HUES6 (cell line): ENCODE measurements at regions not wholly inside any gene's neighbourhood (a gene's known extent, or its start where the extent isn't known, plus 50 kb on each side); places are given as distances from the start of the nearest gene placed in this dataset.
"Not testable (repeated sequence)": the region's sequence is repeated elsewhere in the genome, so short reads cannot be mapped to it uniquely, and the experiment has no call there.

Source experiments
- H3K27ac ChIP-seq: 2 replicates; pipeline ENCODE4 v1.7.0; 2013; ENCODE audit warnings: low read depth, mild to moderate bottlenecking, low read length, inconsistent platforms
- H3K27me3 ChIP-seq: 2 replicates; pipeline ENCODE4 v1.6.1; 2013; ENCODE audit warnings: low read length; ENCODE audit not compliant: control insufficient read depth, insufficient read depth
- H3K36me3 ChIP-seq: 2 replicates; pipeline ENCODE4 v1.6.1; 2013; ENCODE audit warnings: low read length; ENCODE audit not compliant: control insufficient read depth, insufficient read depth
- H3K4me1 ChIP-seq: 2 replicates; pipeline ENCODE4 v1.6.1; 2013; ENCODE audit warnings: low read length; ENCODE audit not compliant: control insufficient read depth, insufficient read depth
- H3K4me3 ChIP-seq: 2 replicates; pipeline ENCODE4 v1.5.1; 2013; ENCODE audit warnings: low read depth, low read length
- H3K9ac ChIP-seq: one replicate; pipeline ENCODE4 v1.6.1; 2013; ENCODE audit warnings: mild to moderate bottlenecking, low read length
- H3K9me3 ChIP-seq: 2 replicates; pipeline ENCODE4 v1.6.1; 2013; ENCODE audit warnings: low read depth, low read length; ENCODE audit not compliant: control insufficient read depth, insufficient read depth

DNA sequence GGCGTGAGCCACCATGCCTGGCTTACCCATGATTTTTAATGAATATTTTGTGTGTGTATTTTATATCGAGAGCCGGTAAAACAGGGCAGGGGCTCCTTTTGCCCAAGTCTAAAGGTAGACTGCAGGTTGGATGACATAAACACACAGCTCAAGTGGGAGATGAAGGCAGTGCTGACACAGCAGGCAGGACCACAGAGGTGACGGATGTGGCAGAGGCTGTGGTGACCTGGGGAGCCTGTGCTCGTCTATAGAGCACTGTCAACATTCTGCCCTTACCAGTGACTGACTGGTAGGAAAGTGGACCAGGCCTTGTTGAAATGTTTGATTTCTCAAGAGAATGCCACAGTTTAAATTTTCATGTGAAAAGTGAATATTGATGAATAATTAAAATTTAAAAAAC, 137.5 kb downstream of the ZFP64 start:
- peaks cover 5% of the 10 kb centered on the region for H3K4me1 ChIP-seq
- peaks cover 4% of the 10 kb centered on the region for H3K36me3 ChIP-seq
- H3K9ac ChIP-seq, result no peak overlapping the region
- no peaks in the 10 kb centered on the region for H3K27me3 ChIP-seq
- no peak overlapping the region for H3K27ac ChIP-seq
- peaks cover 17% of the 10 kb centered on the region for H3K9me3 ChIP-seq
- H3K4me3 ChIP-seq, result no peak overlapping the region

DNA sequence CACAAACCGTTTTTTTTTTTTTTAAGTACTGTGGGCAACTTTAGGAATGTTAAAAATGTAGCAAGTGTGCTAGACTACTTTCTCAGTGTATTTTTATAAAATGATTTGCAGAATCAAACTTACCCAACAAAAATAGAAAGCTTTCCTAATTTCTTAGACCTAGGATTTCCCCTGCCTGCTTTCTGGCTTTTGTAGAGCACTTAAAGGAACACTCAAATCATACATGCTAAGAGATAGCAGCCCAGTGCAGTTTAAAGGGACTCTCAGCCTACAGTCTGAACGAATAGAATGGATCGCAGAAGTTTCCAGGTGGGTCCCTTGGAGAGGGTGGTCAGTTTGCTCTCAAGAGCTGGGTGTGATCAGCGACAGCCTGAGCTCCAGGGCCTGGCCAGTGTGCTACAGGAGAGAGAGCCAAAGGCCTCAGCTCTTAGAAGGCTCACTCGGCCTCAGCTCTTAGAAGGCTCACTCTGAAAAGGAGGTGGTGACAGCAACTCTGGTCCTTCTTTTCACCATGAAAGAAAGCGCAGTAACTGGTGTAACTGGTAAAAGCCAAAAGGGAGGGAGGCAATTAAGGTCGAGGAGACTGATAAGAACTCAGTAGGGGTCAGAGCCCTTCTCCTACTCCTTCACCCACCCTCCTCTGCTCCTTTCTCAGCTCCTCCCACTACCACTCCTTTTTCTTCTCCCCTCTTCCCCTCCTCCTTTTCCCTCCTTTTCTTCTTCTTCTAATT, 142.4 kb downstream of the ZFP64 start:
- H3K9me3 ChIP-seq, result no peaks in the 10 kb centered on the region
- peak overlapping the region; percentile 97 for H3K27ac ChIP-seq
- H3K9ac ChIP-seq, result peak overlapping the region; percentile 86
- H3K36me3 ChIP-seq, result no peaks in the 10 kb centered on the region
- H3K27me3 ChIP-seq, result no peaks in the 10 kb centered on the region
- H3K4me1 ChIP-seq, result peaks cover 36% of the 10 kb centered on the region
- H3K4me3 ChIP-seq, result peak overlapping the region; percentile 54

DNA sequence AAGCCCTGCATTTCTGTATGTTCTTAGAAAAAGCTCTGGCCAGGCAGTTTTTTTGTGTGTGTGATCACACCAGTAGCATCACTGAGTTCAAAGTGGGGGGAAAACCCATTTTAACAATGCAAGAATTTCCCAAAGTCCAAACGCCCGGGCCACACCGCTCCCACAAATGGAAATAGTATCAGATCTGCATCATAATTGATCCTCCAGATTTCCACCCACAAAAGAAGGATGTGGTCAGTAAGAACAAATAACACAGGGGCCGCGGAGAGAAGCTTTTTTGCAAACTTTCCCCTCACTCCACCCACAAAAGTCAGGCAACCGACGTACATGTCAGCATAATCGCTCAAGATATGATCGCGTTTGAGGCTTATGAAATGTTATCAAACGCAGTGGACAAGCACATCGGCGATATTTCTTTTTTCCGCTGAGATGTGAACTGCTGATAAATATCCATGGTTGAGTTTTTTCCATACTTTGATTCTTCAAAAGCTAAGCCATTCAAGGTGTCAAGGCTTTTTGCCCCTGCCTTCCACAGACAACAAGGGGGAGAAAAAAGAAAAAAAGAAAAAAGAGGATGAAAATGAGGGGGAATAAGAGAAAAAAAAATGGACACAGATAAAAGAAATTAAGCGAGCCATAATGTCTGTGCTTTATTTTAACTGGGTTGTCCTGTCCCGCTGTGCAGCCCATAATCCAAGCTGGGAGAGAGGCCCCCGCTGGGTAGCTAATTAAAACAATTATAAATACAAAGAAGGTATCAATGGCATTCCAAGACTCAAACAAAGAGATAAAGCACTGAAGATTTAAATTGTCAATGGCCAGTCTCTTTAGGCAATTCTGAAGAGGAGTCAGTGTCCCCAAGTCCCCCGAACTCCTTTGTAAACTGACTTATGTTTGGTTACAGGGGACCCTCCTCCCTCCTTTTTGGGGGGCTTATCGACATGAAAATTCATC, 143.5 kb downstream of the ZFP64 start:
- Histone ChIP-seq H3K4me1 (peaks cover 36% of the 10 kb centered on the region), H3K27ac (peak overlapping the region; percentile 97), H3K36me3 (no peaks in the 10 kb centered on the region), H3K4me3 (peak overlapping the region; percentile 54), H3K9ac (peak overlapping the region; percentile 91), H3K9me3 (no peaks in the 10 kb centered on the region), H3K27me3 (no peaks in the 10 kb centered on the region)

DNA sequence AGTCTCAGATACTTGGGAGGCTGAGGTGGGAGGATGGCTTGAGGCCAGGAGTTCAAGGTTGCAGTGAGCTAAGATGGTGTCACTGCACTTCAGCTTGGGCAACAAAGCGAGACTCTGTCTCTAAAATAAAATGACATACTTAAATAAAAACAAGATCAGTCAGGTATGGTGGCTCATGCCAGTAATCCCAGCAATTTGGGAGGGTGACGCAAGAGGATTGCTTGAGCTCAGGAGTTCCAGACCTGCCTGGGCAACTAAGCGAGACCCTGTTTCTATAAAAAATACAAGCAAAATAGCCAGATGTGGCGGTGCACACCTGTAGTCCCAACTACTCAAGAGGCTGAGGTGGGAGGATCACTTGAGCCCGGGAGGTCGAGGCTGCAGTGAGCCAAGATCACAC, 149.6 kb downstream of the ZFP64 start:
- Histone ChIP-seq H3K9ac (no peak overlapping the region), H3K9me3 (no peaks in the 10 kb centered on the region), H3K36me3 (no peaks in the 10 kb centered on the region)

DNA sequence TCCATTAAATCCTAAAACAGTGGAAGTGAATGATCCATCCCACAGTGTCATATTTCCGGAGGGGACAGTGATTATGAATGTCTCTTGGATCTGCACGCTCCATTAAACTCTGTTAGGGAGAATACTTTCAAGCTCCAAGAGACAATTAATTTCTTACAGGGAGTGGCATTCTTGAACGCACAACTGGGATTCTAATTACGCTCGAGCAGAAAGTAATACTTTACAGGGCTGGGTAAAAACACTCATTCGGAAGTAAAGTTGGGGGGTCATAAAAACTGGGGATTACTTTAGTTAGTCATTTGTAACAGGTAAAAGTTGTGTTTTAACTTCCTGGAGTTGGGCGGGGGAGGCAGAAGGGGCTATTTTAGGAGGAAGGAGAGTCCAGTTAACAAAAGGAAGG, 151.8 kb downstream of the ZFP64 start:
- Histone ChIP-seq H3K36me3 (no peaks in the 10 kb centered on the region), H3K4me3 (no peak overlapping the region), H3K4me1 (no peaks in the 10 kb centered on the region; the same call in 1 of the 2 replicates), H3K27me3 (no peaks in the 10 kb centered on the region), H3K9ac (no peak overlapping the region), H3K9me3 (no peaks in the 10 kb centered on the region), H3K27ac (no peak overlapping the region)

More for the DNA sequence above, 149.6 kb downstream of the ZFP64 start:
- Histone ChIP-seq H3K27ac (no peak overlapping the region), H3K27me3 (no peaks in the 10 kb centered on the region), H3K4me3 (no peak overlapping the region), H3K4me1 (peaks cover 10% of the 10 kb centered on the region)

DNA sequence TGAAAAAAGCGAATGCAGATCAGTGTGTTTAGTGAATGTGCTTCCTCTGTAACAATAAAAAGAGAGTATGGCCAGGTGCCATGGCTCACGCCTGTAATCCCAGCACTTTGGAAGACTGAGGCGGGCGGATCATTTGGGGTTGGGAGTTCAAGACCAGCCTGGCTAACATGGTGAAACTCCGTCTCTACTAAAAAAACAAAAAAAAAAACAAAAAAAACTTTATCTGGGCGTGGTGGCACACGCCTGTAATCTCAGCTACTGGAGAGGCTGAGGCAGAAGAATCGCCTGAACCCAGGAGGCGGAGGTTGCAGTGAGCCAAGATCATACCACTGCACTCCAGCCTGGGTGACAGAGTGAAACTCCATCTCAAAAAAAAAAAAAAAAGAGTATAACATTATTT, 152.9 kb downstream of the ZFP64 start:
- not testable (repeated sequence) for H3K4me1 ChIP-seq, H3K4me3 ChIP-seq, H3K27me3 ChIP-seq, H3K9ac ChIP-seq, H3K9me3 ChIP-seq, H3K27ac ChIP-seq, H3K36me3 ChIP-seq

DNA sequence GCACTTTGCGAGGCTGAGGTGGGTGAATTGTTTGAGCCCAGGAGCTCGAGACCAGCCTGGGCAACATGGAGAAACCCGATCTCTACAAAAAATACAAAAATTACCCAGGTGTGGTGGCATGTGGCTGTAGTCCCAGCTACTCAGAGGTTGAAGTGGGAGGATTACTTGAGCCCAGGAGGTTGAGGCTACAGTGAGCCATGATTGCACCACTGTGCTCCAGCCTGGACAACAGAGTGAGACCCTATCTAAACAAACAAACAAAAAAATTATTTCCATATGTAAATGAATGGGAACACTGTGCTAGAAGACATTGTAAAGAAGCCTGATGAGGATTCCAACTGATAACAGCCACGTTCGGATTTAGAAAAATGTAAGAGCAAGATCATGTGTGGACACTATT, 154.2 kb downstream of the ZFP64 start:
- Histone ChIP-seq H3K27ac (no peak overlapping the region), H3K9me3 (no peaks in the 10 kb centered on the region), H3K4me1 (peaks cover under 1% of the 10 kb centered on the region; the same call in 1 of the 2 replicates), H3K4me3 (no peak overlapping the region), H3K9ac (no peak overlapping the region), H3K27me3 (no peaks in the 10 kb centered on the region), H3K36me3 (no peaks in the 10 kb centered on the region)

DNA sequence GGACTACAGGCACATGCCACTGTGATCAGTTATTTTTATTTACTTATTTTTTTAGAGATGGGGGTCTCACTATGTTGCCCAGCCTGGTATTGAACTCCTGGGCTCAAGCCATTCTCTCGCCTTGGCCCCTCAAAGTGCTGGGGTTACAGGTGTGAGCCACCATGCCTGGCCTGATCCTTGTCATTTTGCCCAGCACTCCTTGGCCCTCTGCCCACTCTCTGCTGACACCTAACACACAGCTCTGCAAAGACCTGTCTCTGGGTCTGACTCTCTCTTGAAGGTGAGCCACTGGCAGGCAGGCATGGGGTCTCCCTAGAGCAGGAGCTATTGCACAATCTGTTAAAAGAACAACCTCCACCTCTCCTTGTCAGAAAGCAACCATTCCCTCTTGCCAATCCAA, 155.6 kb downstream of the ZFP64 start:
- H3K36me3 ChIP-seq, result no peaks in the 10 kb centered on the region
- H3K4me1 ChIP-seq, result peaks cover 13% of the 10 kb centered on the region
- no peak overlapping the region for H3K4me3 ChIP-seq
- no peak overlapping the region for H3K9ac ChIP-seq
- no peaks in the 10 kb centered on the region for H3K9me3 ChIP-seq
- H3K27me3 ChIP-seq, result no peaks in the 10 kb centered on the region
- no peak overlapping the region for H3K27ac ChIP-seq

DNA sequence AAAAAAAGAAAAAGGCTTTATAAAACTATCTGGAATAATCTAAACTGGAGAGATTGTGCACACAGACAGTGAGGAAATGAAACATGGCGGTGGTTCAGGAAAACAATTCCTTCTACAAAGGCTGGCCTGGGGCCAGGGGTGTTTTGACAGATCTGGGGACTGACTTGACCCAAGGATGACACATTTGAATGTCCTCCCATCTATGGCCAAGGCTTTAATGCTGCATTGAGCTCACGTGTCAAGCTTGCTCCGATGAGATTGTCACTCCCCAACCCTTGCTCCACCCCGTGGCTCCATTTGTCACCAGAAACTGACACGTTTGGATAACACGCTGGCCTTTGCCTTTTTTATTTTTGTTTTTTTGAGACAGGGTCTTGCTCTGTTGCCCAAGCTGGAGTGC, 156.1 kb downstream of the ZFP64 start:
- peaks cover 13% of the 10 kb centered on the region for H3K4me1 ChIP-seq

DNA sequence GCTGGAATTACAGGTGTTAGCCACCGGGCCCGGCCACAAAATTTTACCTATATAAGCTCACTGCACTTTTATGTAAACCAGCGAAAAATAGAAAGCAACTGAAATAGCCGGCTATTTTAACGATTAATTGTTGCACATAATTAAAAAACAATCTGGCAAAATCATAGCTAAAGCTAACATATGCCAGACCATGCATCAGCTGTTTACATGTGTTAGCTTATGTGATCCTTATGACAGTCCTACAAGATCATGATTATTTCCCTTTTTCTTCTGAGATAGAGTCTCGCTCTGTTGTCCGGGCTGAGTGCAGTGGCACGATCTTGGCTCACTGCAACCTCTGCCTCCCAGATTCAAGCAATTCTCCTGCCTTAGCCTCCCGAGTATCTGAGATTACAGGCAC, 157.0 kb downstream of the ZFP64 start:
- H3K27me3 ChIP-seq, result no peaks in the 10 kb centered on the region
- H3K4me1 ChIP-seq, result peaks cover 13% of the 10 kb centered on the region
- H3K9me3 ChIP-seq, result no peaks in the 10 kb centered on the region
- H3K27ac ChIP-seq, result no peak overlapping the region
- no peak overlapping the region for H3K4me3 ChIP-seq
- no peaks in the 10 kb centered on the region for H3K36me3 ChIP-seq
- no peak overlapping the region for H3K9ac ChIP-seq

More for the DNA sequence above, 156.1 kb downstream of the ZFP64 start:
- H3K27me3 ChIP-seq, result no peaks in the 10 kb centered on the region
- H3K4me3 ChIP-seq, result no peak overlapping the region
- H3K9me3 ChIP-seq, result no peaks in the 10 kb centered on the region
- no peak overlapping the region for H3K27ac ChIP-seq
- H3K36me3 ChIP-seq, result no peaks in the 10 kb centered on the region
- H3K9ac ChIP-seq, result no peak overlapping the region

DNA sequence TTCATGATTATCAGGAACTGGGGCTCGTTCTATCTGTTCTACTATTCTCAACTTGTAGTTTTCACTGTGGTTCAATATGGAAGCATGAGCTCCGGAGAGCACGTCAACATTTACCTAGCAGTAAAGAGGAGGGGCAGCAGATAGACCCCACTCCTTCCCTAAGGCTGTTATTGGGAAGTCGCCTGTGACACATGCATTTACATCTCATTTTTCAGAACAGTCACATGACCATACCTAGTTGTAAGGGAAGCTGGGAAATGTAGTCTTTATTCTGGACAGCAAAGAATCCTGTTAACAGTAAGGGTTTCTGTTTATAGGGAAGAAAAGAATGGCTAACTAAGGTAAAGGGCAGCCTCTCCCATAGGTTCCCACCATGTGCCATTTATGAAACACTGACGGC, 158.3 kb downstream of the ZFP64 start:
- Histone ChIP-seq H3K27me3 (no peaks in the 10 kb centered on the region), H3K36me3 (no peaks in the 10 kb centered on the region), H3K27ac (no peak overlapping the region), H3K4me3 (no peak overlapping the region), H3K4me1 (peaks cover 13% of the 10 kb centered on the region), H3K9ac (no peak overlapping the region), H3K9me3 (no peaks in the 10 kb centered on the region)
